Smooth muscle cell (in vitro differentiated cells): ENCODE measurements at regions not wholly inside any gene's neighbourhood (a gene's known extent, or its start where the extent isn't known, plus 50 kb on each side); places are given as distances from the start of the nearest gene placed in this dataset.

Experiments used
- DNase-seq: peaks from one replicate; lab custom pipeline; 2025; ENCODE audit not compliant: unreplicated experiment; lab: John Stamatoyannopoulos, UW
- H2AFZ ChIP-seq: fragments of 200-600 bp; sonication (generic); 2 replicates; pipeline ENCODE4 v1.6.0; 2016; ENCODE audit warnings: antibody characterized with exemption, low read depth, mild to moderate bottlenecking
- H3F3A ChIP-seq: fragments of 200-600 bp; sonication (generic); 2 replicates; pipeline ENCODE4 v1.6.0; 2017; ENCODE audit warnings: antibody characterized with exemption, low read depth
- H3K27ac ChIP-seq: fragments of 200-600 bp; sonication (generic); 2 replicates; pipeline ENCODE4 v1.5.1; 2016; ENCODE audit warnings: low read depth, mild to moderate bottlenecking
- H3K27me3 ChIP-seq: fragments of 200-600 bp; sonication (generic); 2 replicates; pipeline ENCODE4 v1.6.1; 2016; ENCODE audit warnings: low read depth, mild to moderate bottlenecking
- H3K36me3 ChIP-seq: fragments of 200-600 bp; sonication (generic); 2 replicates; pipeline ENCODE4 v1.5.1; 2016; ENCODE audit warnings: low read depth
- H3K4me1 ChIP-seq: fragments of 200-600 bp; sonication (generic); 2 replicates; pipeline ENCODE4 v1.5.1; 2016; ENCODE audit warnings: low read depth
- H3K4me2 ChIP-seq: fragments of 200-600 bp; sonication (generic); 2 replicates; pipeline ENCODE4 v1.6.0; 2016; ENCODE audit warnings: mild to moderate bottlenecking
- H3K4me3 ChIP-seq: fragments of 200-600 bp; sonication (generic); 2 replicates; pipeline ENCODE4 v1.5.1; 2016; ENCODE audit warnings: mild to moderate bottlenecking
- H3K79me2 ChIP-seq: fragments of 200-600 bp; sonication (generic); 2 replicates; pipeline ENCODE4 v1.6.0; 2016; ENCODE audit warnings: low read depth, mild to moderate bottlenecking
- H3K9ac ChIP-seq: fragments of 200-600 bp; sonication (generic); 2 replicates; pipeline ENCODE4 v1.6.0; 2016; ENCODE audit warnings: low read depth
- H3K9me3 ChIP-seq: fragments of 200-600 bp; sonication (generic); replicated peaks from 2 replicates; pipeline ENCODE4 v1.5.1; 2016; ENCODE audit warnings: low read depth
- H4K20me1 ChIP-seq: fragments of 200-600 bp; sonication (generic); 2 replicates; pipeline ENCODE4 v1.6.0; 2016; ENCODE audit warnings: low read depth
- CTCF ChIP-seq: fragments of 200-600 bp; sonication (generic); IDR thresholded peaks from 2 replicates; pipeline ENCODE4 v1.5.1; 2017; ENCODE audit warnings: borderline replicate concordance, mild to moderate bottlenecking, antibody characterized with exemption; ENCODE audit not compliant: insufficient read depth, poor library complexity, severe bottlenecking
- WGBS: methylation state at CpG from one replicate; pipeline ENCODE4 v1.1.7; 2016; ENCODE audit warnings: low lambda C conversion rate; 5-methylcytosine and 5-hydroxymethylcytosine counted together

DNA sequence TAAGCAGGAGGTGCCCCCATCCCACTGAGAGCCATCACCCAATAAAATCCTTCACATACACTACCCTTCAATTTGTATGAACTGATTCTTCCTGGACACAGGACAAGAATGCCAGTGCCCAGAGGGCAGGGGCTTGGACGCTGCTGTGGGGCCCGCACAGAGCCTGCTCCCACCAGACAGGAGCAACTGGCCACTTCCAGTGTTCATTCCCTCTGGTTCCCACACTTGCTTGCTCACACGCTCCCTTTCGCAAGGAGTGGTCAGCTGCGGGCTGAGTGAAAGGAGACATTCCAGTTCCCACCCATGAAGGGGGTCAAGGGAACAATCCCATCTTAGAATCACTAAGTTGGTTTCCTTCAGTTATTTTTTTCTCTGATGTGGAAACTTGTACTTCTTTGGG is 314.5 kb upstream of the ACO1 start:
- H3F3A ChIP-seq: no peaks in the 10 kb centered on the region
- no peak overlapping the region for H3K4me2 ChIP-seq
- peaks cover 4% of the 10 kb centered on the region for H3K4me1 ChIP-seq
- DNase-seq: no peak
- H3K9me3 ChIP-seq: no peaks in the 10 kb centered on the region
- H3K9ac ChIP-seq: no peak overlapping the region
- TF ChIP-seq CTCF: no peak
- no peaks in the 10 kb centered on the region for H4K20me1 ChIP-seq
- no peak overlapping the region for H2AFZ ChIP-seq
- no peaks in the 10 kb centered on the region for H3K36me3 ChIP-seq
- no peak overlapping the region for H3K27ac ChIP-seq
- no peaks in the 10 kb centered on the region for H3K27me3 ChIP-seq
- no peak overlapping the region for H3K4me3 ChIP-seq
- 96% methylated on average over 5 of the region's 5 CpGs for WGBS
- H3K79me2 ChIP-seq: no peaks in the 10 kb centered on the region

- Histone ChIP-seq H3K36me3 (no peaks in the 10 kb centered on the region), H3K4me3 (no peak overlapping the region), H3F3A (no peaks in the 10 kb centered on the region), H4K20me1 (no peaks in the 10 kb centered on the region), H3K9ac (no peak overlapping the region), H3K27ac (no peak overlapping the region), H3K27me3 (no peaks in the 10 kb centered on the region), H3K9me3 (no peaks in the 10 kb centered on the region), H3K79me2 (no peaks in the 10 kb centered on the region), H3K4me2 (no peak overlapping the region), H2AFZ (no peak overlapping the region), H3K4me1 (no peaks in the 10 kb centered on the region)
- 81% methylated on average over 2 of the region's 2 CpGs for WGBS
- DNase-seq: no peak
- no peak for TF ChIP-seq CTCF
These were observed 311.9 kb upstream of the ACO1 start for GRCh38 chr9:32072570-32072969.

GRCh38 chr9:32092031-32092430 is 292.4 kb upstream of the ACO1 start:
- H3K79me2 ChIP-seq: no peaks in the 10 kb centered on the region
- H3K4me2 ChIP-seq: no peak overlapping the region
- H3K27ac ChIP-seq: no peak overlapping the region
- no peak for DNase-seq
- H3K9ac ChIP-seq: no peak overlapping the region
- H3K4me3 ChIP-seq: no peak overlapping the region
- no peaks in the 10 kb centered on the region for H3K9me3 ChIP-seq
- H3F3A ChIP-seq: no peaks in the 10 kb centered on the region
- no peaks in the 10 kb centered on the region for H3K27me3 ChIP-seq
- H3K36me3 ChIP-seq: no peaks in the 10 kb centered on the region
- no peaks in the 10 kb centered on the region for H4K20me1 ChIP-seq
- no peak overlapping the region for H2AFZ ChIP-seq
- WGBS: 89% methylated on average over 1 of the region's 1 CpG
- no peak for TF ChIP-seq CTCF
- H3K4me1 ChIP-seq: no peaks in the 10 kb centered on the region

GRCh38 chr9:32117291-32117690 is 267.2 kb upstream of the ACO1 start:
- Histone ChIP-seq H3K4me3 (no peak overlapping the region), H3K27me3 (no peaks in the 10 kb centered on the region), H3K9me3 (no peaks in the 10 kb centered on the region), H3K4me2 (no peak overlapping the region), H4K20me1 (no peaks in the 10 kb centered on the region), H3F3A (no peaks in the 10 kb centered on the region), H3K27ac (no peak overlapping the region), H3K79me2 (no peaks in the 10 kb centered on the region), H3K9ac (no peak overlapping the region), H2AFZ (no peak overlapping the region), H3K4me1 (no peaks in the 10 kb centered on the region), H3K36me3 (no peaks in the 10 kb centered on the region)
- 85% methylated on average over 2 of the region's 2 CpGs for WGBS
- no peak for TF ChIP-seq CTCF
- DNase-seq: no peak
